GM18517 (cell line): ENCODE measurements at regions not wholly inside any gene's neighbourhood (a gene's known extent, or its start where the extent isn't known, plus 50 kb on each side); places are given as distances from the start of the nearest gene placed in this dataset.

Experiments used
- ATAC-seq: cut with Tn5 transposase; IDR thresholded peaks from one replicate; pipeline ENCODE4 v1.9.1; 2021; ENCODE audit warnings: mild to moderate bottlenecking, moderate library complexity; ENCODE audit not compliant: unreplicated experiment

DNA sequence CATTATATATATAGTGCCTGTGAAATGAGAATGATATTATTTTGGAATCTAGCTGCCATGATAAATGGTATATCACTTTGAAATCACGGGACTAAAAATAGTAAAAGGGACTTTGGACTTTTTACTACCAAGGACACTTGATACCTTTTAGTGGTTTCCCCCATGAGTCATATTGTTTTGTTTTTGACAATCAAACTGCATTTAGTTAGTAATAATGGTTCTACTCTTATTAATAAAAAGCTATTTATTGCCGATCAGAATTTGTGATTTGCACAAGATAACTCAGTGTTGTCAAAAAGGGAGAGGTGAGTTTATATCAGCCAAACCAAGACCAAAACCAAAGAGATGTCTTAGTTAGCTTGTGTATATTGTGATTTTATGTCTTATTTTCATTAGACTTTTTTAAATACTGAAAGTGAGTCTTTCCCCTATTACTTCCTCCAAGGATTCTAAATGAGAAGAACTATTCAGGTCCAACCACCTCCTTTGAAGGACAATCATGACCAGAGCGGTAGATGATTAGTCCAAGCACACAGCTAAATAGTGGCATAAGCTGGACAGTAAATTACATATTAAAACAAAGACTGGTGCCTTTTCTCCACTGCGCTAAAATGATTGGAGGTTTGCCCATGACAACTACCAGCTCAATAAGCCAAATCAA is 281.7 kb upstream of the ESRRG start:
- peak; percentile 78 for ATAC-seq

DNA sequence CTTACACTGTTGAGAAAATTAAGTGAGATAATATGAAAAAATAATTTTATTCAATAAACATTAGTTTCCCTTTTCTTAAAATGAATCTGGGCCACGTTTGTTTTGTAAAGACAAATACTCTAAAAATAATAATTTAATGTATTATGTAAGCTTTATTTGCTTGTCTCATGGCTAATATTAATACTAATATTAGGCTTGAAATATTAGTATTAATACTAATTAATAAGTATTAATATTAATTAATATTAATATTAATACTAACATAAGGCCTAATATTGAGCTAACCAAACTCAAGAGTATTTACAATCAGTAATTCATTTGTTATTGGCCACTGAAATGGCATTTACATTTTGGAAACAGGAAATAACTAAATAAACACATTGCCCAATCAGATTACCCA is 280.1 kb upstream of the ESRRG start:
- ATAC-seq = no peak

DNA sequence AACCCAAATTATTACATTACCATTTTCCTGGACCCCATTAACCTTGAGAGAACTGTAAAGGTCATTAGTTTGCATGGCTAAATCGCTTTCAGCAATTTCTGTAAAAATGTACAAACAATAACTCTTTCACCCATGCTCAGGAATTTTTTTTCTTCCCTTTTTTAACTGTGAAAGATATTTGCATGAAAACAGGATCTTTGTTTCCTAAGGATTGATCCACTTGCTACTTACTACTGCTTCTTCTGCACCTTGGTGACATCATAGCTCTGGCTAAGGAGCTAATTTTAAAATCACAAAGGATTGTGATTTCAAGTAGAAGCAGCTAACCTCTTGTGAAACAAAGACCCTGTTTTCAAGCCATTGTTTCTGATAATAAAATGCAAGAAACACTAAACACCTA is 274.6 kb upstream of the ESRRG start:
- ATAC-seq = no peak

DNA sequence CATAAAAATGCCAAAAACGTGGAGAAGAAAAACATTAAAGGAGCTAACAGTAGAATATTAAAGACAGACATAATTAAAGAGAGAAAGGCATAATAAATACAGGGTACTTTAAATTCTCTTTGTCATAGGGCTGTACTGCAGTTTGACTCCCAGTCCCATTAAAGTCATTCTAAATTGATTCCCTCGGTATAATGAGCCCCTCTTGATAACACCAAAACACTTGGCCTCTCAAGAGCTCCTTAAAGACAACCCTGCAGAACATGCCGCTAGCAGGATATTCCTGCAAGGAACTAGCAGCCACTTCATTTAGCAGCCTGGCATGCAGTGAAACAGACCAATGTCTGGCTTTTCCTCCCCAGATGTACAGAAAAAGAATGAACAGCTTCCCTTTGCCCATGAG is 273.8 kb upstream of the ESRRG start:
- no peak for ATAC-seq

DNA sequence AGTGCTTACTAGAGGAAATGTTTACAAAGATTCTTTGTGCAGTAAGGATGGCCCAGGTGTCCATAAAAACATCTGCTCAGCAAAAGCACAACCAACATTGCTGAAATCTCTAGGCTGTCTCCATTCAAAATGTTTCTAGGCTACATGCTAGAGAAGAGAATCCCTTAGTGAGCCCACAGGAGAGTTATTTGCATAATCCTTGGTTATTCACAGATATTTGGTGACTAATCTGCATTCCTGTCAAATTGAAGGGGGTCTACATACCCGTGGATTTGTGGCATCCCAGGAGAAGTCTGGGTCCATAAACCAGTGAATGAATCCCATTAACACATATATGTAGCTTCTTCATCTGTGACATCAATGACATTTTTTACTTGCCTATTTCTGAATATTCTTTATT is 261.3 kb upstream of the ESRRG start:
- ATAC-seq = no peak

DNA sequence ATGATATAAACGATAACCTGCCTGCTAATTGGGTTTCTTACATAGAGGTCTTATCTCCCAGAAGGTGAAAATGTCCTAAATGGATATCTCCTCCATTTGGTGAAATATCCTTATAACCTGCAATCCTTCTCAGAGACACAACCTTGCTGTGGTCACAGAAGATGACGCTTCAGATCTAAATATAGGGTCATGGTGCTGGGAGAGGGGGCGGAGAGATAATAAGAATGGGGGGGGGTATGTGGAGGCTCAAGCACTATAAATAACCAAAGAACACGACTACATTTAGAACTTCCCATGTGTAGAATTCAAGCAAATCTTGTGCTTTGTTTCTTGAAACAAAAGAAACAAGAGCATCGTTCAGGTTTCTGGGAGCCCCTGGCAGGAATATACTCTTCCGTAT is 260.6 kb upstream of the ESRRG start:
- no peak for ATAC-seq

DNA sequence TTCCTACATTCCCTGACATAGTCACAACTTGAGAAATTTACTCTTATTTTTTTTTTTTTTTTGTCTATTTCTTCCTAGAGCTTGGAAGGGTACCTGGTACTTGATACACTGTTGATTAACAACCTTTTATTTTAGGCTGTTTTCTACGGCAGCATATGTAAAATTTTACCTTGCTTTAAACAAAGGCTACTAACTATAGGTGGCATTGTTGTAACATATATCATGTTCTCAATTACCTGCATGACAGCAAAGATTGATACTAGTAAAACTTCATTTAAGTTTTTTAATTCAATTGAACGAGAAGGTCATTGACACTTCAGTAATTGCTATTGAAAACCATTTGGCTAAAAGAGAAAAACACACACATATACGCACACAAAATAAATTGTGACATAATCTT is 238.3 kb upstream of the ESRRG start:
- no peak for ATAC-seq

DNA sequence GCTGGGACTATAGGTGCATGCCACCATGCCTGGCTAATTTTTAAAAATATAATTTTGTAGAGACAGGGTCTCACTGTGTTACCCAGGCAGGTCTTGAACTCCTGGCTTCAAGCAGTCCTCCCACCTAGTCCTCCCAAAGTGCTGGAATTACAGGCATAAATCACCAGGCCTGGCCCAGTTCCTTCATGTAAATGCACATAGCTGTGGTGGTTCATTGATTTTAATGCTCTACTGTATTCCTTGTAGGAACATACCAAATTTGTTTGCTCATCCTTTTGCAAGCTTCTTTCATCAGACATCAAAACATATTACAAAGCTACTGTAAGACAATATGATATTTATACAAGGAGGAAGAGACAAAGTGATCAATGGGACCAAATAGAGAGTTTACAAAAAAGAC is 237.5 kb upstream of the ESRRG start:
- no peak for ATAC-seq

DNA sequence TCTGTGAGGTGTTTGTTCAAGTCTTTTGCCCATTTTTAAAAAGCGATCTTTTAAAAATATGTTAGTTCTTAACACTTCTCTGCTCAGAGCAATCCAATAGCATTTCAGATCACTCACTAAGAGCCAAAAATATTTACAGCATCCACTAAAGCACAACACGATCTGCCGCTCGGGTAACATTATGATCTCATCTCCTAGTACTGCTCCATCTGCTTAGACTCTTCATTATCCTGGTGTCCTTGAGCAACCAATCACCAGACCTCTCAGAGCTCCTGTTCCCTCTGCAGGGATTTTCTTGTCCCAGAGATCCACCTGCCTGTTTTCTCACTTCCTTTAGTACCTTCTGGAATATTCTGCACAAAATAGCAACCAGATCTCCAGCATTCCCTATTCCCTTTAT is 235.3 kb upstream of the ESRRG start:
- ATAC-seq = no peak

DNA sequence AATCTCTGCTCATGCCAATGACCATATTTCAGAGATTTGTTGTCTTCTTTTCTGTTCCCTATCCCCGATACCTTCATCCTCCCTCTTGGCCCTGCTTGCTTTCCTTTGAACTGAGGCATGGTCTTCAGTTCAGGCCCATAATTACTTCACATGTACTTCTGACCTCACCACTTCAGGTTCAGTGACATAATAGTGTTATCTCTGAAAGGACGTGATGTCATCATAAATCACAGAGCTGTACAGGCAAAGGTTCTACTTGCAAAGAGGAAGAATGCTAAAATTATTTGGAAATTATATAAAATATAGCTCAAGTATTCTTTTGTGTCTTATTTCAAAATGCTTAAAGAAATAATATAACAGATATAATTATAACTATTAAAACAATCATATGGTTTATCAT is 230.3 kb upstream of the ESRRG start:
- no peak for ATAC-seq

DNA sequence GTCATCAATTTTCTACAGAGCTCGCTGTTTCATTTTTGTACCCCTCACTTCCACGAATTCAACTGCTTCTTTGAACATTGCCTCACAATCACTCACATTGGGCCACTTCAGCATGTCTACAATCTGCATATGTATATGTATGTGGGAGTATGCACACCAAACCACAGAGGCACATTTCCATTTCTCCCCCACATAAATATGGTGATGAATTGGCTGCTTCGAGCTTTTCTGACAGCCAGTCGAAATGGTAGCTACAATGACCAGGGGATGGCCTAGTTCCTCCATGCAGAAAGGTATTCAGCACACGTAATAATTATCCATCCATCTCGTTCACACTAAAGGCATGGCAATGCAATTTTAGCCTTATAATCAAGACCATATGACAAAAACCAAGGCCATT is 229.6 kb upstream of the ESRRG start:
- ATAC-seq = no peak

DNA sequence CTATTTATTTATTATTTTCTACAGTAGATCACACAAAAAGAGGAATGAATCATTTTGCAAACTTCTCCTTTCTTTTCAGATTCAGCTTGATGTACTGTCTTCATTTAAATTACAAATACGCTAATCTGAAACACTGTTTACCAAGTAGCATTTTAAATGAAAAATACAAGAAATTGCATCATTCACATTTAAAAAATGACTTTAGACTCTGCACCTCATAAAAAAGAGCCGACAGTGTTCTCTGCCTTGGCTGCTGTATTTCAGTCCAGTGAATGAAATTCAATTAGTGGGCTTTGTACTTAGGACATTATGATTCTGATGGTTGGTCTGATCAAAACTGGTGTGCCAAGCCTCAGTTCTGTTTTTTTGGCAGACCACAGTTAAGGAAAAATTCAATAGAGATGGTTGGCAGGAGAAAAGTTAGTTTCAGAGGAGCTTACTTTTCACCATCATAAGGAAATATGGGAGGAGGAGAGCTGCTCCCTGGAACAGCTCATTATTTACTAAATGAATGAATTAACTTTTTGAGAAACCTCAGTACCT is 222.4 kb upstream of the ESRRG start:
- ATAC-seq = no peak

DNA sequence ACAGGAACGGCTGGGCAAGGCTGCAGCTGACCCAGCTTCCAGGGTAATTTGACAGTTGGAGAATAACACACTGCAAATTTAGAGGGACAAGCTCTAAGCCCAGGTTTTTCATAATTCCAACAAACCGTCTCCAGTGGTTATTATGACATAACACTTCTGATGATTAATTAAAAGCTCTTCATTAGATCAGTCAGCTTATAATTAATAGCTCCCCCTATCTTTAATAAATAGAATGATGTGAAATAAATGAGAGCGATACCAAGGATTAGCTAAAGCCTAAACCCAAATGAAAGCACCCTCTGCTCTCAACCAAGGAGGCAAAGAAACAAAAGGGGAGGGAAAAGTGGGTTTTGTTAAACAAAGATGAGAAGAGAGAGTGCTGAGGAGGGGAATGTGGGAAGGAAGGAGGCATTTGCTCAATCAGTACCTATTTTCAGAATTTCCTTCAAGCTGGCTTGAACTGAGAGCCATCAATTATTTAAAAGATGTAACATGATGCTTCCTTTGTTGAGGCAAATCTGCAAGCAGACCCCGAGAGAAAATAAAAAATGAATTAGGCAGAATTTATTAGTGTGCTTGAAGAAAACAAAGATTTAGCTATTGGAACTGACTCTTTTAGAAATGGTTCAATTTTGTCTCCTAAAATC is 221.8 kb upstream of the ESRRG start:
- no peak for ATAC-seq

DNA sequence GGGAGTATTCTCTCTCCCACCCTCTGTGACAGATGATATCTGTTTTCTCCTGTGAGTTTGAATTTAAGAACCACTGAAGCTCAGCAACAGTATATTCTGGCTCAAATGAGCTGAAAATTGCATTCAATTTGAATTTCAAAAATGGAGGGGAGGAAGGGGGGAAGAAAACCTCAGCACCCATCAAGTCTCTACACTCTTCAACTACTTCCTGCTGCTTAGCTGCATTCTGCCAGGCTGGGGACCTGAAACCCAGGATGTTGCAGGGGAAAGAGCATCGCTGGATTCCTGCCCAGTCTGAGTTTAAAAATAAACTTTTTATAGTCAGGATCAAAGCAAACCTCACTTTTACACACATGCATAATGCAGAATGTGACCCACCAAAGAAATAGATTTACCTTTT is 214.3 kb upstream of the ESRRG start:
- no peak for ATAC-seq

DNA sequence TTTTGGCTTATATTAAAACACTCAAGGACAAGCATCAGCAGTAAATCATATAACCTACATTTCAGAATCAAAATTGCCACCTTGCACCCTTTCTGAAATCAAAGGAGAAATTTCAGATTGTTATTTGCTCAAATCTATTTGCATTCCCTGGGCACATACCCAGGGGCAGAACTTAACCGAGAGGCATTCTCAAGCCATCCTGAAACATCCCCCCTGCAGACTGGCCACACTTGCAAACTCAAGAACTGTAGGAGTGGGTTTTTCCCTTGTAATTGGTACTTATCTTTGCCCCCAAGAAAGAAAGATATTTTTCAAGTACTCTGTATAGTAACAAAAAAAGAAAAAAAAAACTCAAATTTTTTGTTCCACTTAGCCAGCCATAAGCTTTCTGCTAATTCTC is 213.6 kb upstream of the ESRRG start:
- ATAC-seq = no peak

DNA sequence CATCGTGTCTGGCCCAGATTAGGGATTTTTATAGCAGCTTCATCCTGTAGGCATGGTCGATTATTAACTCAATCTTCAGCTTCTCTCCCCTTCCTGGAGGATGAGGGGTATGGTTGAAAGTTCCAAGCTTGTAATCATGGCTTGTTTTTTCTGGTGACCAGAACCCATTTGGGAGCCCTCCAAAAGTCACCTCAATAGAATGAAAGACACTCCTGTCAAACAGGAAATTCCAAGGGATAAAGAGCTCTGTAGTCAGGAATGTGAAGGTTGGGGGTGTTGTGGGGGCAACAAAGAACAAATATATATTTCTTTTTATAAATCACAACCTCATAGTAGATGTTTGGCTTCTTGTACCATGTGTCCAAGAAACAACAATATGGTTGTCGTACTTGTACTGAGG is 212.7 kb upstream of the ESRRG start:
- ATAC-seq = no peak

DNA sequence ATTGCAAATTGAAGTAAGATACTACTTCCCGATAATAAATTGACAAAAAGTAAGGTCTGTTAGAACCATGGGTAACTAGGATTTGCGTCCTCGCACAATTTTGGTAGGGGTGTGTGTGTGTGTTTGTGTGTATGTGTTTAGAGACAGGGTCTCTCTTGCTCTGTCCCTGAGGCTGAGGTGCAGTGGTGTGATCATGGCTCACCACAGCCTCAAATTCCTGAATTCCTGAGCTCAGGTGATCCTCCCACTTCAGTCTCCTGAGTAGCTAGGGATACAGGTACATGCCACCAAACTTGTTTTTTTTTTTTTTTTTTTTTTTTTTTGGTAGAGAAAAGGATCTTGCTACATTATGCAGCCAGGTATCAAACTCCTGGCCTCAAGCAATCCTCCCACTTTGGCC is 209.2 kb upstream of the ESRRG start:
- no peak for ATAC-seq

DNA sequence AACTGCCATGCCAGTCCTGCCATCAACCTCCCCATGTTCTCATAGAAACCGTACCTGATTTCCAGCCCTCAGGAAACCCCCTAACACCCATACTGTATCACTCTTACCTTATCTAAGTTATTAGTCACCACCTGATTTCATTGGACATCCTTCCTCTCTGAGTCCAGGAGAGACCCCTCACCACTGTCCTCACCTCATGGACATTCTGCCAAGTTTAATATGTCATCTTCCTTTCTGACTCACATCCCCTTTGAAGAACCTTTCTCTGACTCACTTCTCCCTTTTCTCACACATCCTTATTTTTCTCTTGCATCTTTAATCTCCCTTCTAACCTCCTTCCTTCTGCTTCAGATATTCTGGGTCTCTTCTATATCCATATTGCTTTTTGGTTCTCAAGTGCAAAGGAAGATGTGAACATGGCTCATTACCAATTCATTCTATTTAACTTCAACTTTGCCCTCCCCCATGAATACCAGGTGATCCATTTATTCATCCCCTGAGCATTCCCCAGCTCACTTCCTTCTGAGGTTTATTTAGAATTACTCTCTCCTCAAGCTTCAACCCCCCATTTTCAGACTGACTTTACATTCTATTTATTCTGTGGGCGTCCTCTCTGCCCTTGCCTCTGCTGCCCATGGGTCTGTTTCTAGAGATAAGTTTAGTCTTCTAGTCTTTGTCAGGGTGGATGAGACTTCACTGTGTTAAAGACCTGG is 206.8 kb upstream of the ESRRG start:
- ATAC-seq = no peak

DNA sequence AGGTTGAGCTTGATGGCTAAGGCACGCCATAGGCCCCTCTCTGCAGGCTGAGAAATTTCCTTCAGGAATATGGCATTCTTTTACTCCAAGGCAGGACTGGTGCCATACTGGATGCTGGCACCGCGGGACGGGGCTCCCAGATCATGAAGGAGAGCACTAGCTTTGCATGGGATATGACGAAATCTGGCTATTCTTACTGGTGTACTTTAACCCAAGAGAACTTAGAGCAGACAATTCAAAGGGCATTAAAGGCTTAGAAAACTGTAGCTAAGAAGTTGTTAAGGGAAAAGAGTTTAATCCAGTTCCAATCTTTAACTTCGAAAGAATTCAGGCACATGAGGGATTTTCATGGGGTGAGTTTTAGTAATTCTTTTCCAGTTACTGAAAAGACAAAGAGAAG is 204.4 kb upstream of the ESRRG start:
- ATAC-seq = no peak

DNA sequence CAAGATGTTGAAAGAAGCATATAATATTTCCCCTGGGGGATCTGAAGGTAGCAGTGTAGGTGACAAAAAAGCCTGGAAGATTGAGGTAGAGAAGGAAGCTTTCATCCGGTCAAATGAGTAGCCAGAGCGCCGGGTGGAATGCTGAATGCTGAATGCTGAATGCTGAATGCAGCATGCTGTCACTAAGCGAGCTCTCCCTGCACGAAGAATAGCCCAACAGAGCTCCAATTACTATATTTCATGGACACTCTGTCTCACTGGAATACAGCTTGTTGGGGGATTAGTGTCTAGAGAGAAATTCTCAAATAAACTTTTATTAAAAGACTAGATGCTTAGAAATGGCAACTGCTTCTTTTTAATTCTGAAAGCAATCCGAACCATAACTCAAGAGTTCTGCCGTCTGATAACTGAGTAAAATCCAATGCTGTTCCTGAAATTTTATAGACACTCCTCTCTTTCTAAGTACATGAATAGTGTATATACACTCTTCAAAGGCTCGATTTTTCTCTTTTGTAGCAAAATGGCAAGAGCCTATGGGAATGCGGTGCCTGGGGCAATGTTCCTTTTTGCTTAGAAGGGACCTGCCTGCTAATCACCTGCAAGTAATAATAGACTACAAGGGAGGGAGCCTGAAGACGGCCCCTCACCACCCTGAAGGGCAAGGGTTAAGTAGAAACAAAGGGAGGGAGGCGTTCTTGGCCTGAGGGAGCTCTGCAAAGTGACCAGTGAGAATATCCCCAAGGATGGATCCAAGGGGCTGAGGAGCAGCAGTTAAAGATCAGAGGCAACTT is 203.7 kb upstream of the ESRRG start:
- no peak for ATAC-seq

DNA sequence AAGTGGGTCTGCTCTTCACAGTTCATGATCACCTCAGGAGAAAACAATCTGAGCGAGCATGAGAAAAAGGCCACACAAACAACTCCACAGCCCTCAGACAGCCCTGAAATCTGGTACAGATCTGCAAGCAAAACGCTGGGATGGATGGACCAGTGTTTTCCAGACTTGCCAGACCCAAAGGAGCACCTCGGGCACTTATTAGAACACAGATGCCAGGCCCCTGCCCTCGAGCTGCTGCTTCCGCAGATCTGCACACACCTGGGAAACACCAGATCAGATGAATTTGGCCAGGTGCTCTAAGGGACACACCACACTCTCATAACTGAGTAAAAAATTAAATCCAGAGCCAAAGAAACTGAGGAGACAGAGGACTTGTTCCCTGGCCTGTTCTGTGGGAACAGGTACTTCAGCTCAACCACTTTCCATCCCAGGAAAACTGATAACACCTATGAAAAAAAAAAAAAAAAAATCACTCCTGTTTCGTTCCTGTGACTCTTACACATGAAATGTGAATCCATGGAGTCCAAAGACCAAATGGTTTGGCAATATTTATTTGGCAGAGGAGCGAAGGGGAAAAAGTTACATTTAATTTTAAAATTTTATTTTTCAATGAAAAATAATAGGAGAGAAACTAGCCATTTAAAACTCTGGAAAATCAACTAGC is 202.9 kb upstream of the ESRRG start:
- ATAC-seq = no peak
